GM21381 (cell line): ENCODE measurements at regions not wholly inside any gene's neighbourhood (a gene's known extent, or its start where the extent isn't known, plus 50 kb on each side); places are given as distances from the start of the nearest gene placed in this dataset.
A peak's percentile ranks its signal among the peaks of the same experiment; 100 is the strongest.

Experiments used
- ATAC-seq: cut with Tn5 transposase; IDR thresholded peaks from one replicate; pipeline ENCODE4 v1.9.1; 2021; ENCODE audit warnings: mild to moderate bottlenecking, moderate library complexity; ENCODE audit not compliant: unreplicated experiment

DNA sequence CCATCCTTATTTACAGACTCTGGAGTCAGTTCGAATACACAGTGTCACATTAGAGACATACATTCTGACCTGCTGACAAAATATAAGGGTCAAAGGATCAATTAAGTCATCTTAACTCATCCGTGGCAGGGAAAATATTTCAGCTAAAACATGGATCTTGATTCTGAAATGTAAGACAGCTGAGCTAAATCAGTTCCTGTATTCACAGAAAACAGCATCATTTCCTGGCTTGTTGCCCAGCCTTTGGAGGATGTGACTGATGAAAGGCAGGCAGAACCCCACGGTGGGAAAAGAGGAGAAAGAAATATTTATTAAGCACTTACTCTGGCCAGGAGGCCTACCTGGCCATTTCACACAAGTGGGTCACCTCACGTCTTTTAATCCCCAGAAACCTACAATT is 101.9 kb downstream of the GAS2L3 start:
- ATAC-seq = no peak

DNA sequence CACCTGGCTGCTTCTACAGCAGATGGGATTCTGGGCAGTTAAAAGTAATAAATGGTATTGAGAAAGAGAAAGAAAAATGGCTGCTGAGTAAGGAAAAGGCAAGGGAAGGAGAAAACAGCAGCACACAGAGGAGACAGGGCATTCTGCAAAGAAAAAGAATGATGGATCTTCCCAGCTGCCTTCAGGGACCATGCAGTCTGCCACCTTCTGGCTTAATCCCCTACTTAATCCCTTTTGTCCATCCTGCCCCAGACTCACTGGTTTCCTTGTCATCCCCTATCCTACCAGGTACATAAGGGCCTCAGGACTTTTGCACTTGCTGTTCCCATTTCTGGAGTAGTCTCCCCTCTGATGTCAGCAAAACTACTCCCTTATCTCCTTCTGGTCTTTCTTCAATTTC is 107.6 kb downstream of the GAS2L3 start:
- no peak for ATAC-seq

DNA sequence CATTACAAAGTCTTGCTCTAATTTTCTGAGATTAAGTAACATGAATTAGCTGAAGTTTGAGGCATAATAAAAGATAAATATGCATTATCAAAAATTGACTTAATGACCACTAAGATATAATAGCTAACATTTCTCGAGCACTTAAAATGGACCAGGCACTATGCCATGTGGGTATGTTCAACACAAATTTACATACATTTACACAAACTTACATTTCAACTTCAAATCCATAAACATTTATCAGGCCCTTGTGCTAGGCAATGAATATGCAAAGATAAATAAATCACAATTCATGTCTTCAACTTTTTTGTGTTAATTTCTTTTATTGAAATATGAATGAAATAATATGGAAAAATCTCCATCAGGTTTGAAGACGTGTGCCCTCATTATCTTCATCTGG is 108.7 kb downstream of the GAS2L3 start:
- ATAC-seq = no peak

DNA sequence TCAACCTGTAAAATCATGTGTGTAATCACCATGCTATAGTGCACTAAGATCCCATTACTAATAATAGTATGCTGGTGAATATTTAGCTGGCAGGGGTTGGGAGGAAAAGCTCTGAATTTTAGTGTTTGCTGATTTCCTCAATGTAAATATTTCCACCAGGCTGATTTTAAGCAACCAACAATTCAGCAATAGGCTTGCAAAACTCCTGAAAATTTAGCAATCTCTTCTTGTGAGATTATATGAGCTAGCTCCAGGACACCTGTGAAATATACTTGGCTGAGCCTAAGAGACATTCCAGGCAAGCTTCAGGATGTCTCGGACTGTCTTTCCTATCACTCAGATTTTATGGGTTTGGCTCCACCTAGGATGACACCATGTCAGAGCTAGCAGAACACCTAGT is 106.9 kb upstream of the ANO4 start:
- no peak for ATAC-seq

DNA sequence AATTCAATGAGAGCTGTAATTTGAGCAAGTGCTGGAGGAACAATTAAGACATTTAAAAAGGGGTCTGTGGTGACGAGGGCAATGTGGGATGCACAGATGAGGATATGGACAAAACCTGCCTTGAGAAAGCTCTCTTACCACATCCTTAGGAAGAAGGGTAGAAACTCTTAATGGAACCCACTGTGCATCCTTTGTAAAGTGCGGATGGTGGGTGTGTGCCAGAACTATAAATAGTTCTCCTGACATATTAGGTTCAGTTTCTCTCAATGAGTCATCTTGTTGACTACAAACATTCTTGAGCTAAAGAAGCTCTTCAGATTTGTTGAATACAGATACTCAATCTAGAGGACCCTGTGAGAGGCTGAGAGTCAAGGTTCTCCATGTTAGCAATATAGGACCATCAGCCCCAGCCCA is 106.1 kb upstream of the ANO4 start:
- no peak for ATAC-seq

DNA sequence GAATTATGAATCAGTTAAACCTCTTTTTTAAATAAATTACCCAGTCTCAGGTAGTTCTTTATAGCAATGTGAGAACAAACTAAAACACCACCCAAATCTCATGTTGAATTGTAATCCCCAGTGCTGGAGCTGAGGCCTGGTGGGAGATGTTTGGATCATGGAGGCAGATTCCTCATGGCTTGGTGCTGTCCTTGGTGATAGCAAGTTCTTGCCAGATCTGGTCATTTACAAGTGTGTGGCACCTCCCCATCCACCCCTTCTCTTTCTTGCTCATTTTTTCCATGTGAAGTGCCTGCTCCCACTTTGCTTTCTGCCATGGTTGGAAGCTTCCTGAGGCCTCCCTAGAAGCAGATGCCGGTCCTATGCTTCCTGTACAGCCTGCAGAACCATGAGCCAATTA is 102.1 kb upstream of the ANO4 start:
- no peak for ATAC-seq

DNA sequence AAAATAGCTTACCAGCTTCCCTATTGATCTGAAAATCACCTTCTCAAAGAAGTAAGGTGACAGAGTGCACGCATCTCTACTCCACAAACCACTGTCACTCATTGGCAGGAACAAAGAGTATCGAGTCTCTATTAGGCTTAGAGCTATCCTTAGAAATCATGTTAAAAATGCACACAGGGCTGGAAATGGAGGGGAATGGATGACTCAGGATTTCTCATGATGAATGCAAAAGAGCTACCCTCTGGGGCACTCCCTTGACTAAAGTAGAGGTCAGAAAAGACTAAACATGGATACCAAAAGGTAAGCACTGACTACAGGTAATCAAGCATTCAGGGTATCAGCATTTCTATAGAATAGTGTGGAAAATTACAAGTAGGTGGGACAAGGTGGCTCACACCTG is 96.1 kb upstream of the ANO4 start:
- ATAC-seq = no peak

DNA sequence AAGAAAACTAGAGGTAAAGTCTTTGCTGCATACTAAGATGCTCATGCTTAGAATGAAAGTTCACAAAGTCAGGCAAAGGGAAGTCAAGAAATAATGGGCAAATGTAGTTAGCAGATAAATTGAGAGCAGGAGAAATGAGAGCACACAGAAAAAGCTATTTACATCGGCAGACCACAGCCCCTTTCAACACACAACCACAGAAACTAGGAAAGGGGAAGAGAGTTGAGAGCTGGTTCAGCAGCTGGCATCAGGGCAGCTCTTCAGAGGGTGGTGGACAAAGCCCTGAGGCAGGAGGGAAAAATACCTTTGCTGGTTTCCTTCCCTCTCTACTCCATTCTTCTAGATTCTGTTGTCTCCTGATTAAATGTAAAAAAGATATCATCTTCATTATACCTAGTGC is 95.4 kb upstream of the ANO4 start:
- peak; percentile 89 for ATAC-seq

DNA sequence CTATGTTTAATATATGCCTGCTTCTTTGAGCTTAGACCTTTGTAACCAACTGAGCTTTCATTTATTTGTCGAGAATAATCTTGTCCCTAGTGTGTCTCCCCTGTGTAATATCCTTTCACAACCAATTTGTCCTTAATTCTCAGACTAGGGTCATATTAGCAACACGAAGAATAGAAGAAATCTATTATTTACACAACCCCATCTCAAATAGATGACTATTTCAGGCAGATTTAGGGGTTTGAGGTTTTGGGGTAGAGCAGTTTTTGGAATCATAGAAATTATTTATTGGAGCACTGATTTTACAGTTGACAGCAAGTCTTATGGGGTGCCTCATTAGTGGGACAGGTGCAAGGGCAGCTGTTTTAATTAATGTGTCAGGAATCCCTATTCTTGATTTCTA is 91.2 kb upstream of the ANO4 start:
- ATAC-seq = no peak

DNA sequence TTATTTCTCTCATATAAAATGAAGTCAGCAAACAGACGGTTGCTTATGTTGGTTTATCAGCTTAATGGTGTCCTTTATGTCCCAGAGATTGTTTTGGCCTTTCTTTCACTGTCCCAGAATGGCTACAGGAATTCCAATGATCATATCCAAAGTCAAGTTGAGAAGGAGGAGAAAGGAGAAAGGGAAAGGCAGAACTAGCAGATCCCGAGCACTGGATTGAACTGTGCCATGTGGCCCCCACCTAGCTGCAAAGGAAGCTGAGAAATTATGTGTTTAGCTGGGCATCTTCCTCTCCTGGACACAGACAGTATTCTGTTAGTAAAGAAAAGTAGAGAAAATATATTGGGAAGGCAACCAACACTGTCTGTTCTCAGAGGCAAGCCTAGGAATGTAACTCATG is 90.7 kb upstream of the ANO4 start:
- ATAC-seq = no peak

DNA sequence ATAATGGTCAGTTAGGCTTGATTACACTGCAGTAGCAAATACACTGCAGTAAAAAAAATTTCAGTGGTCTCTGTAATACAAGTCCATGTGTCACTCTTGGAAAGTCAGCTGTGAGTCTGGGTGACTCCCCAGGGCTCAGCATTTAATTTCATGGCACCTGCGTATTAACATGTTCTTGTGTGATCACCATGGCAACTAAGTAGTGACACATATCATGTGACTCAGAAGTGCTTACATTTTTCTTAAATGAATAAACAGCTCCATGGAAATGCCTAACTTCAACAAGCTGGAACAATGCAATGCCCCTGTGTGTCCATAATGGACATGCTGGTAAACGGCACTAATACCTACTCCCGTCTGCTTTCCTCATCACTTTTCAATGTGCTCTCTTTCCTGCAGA is 88.5 kb upstream of the ANO4 start:
- ATAC-seq = no peak

DNA sequence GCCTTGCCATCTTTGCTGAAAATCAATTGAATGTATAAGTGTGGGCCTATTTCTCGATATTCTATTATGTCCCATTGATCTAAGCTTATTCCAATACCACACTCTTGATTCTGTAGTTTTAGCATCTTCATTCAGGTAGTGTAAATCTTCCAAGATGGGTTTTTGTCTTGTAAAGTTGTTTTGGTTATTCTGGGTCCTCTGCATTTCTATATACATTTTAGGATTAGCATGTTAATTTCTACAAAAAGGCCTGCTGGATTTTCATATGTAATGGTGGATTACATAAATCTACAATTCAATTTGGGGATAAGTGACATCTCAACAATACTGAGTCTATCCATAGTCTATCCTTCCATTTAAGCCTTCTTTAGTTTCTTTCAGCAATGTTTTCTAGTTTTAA is 86.0 kb upstream of the ANO4 start:
- no peak for ATAC-seq

DNA sequence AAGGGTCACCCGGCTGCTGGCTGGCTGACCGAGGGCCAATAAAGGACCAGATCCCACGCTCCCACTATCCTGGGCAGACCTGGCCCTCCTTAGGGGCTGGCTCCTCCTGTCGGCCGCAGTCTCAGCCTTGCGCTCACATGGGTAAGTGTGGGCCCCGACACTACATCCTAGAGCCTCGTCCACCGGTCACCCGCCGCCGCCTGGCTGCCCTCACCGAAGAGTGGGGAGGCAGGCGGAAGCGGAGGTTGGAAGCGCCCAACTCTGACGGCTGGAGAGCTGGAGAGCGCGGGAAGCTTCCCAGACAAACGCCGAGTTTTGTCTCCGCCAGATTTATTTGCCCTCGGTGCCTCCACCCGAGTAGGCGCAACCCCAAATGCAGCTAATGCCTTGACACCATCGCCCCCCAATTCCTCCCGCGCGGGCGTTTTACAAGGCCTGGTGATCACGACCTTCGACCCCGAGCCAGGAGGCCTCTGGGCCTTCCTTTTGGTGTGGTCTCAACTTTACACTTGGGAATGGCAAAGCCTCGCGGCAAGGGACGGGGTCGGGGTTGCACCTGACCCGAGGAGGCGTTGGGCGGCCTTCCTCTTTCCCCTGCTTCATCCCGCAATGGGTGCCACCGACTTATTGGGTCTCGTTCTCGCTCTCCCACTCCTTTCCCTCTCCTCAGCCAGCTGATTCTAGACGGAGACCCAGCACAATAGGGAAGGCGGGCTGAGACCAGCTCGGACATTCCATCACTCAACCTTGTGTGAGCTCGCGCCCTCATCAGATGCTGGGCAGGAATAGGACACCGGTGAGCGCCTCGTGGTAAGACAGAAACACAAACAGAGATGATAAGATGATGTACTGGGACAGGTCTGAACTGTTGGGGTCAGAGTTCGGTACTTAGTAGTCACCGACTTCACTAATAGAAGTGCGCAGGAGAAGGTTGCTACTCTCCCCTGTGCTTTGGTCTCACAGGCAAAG is 78.3 kb upstream of the ANO4 start:
- ATAC-seq = no peak

DNA sequence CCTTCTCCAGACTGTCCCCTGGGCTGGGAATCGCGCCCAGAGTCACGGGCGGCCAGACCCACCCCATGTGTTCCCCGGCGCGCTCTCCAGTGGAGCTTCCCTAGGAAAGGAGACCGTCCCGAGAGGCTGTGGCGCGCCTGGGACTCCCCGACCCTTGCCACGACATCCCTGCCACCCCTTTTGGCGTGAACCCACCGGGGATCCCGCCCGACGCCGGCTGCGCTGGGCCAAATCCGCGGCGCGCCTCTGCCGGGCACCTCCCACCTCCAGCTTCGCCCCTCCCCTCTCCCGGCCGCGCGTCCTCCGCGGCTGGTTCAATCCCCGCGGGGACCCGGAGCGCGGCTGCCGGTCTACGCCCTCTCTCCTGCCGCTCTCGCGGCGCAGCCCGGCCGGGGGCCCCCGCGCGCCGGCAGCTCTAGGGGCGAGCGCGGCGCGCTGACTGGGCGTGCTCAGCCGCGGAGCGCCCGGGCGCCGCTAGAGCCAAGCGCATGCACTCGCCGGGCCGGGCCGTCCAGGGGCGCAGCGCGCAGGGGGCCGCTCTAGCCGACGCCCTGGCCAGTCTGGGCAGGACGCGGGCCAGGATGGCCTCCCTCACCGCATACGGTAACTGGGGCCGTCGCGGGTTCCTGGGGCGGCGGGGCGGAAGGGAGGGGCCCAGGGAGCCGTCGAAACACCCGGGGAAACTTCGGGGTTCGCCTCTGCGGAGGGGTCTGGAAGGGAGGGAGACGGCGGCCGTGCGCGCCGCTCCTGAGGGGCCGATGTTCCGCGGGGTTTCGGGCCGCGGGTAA is 77.4 kb upstream of the ANO4 start:
- no peak for ATAC-seq

DNA sequence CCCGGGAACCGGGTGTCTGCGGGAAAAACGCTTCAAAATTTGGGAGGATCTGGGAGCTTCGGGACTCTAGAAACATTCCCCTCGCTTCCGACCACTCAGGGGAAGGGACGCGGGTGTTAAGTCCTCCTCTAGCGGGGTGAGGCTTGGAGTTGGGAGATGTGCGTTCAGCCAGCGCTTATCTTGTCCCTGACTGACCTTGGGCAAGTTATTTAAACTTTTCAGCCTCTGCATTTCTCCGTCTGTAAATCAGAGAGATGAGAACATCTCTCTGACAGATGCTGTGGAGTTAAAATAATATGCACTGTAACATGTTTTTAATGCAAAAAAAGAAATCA is 76.9 kb upstream of the ANO4 start:
- ATAC-seq = no peak

DNA sequence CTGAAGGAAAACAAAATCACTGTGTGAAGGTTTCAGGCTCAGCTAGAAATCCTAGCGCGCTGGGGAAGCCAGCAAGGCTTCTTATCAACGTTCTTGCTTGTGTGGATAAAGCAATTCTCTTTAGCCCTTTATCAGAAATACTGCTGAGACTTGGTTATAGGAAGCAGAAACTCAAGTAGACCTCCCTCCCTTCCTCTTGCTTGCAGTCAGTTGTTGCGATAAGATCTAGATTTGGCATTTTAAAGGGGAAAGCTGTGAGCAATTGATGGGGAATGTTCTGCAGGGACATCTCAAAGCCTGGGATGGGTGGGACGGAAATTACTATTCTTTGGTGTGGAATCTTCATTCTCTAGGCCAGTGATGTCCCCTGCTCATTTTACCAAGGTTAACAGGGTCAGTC is 76.4 kb upstream of the ANO4 start:
- no peak for ATAC-seq

DNA sequence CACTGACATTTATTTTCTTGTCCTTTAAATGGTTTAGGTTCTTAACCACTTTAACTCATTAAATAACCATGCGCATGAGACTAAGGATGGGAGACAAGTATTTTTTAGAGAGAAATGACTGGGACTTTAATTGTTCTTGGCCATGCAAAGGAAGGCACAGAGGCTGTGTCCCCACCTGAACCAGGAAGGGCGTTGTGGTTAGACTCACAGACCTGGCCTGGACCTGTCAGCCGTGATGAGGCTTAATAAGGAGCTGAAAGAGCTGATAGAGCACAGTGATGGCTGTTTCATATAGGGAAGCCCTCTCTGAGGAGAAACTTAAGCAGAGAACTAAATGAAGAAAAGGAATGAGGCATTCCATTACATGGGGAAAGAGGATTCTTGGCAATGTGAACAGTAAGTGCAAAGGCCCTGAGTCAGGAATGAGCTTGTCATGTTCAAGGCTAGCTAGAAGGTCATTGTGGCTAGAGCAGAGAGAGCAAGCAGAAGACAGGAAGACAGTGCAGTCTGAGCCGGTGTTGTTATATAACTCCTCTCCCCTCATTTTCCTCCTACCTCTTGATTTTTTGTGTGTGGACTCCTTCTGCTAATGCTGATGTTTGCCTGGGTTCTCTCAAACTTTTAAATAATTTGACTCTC is 74.4 kb upstream of the ANO4 start:
- no peak for ATAC-seq

DNA sequence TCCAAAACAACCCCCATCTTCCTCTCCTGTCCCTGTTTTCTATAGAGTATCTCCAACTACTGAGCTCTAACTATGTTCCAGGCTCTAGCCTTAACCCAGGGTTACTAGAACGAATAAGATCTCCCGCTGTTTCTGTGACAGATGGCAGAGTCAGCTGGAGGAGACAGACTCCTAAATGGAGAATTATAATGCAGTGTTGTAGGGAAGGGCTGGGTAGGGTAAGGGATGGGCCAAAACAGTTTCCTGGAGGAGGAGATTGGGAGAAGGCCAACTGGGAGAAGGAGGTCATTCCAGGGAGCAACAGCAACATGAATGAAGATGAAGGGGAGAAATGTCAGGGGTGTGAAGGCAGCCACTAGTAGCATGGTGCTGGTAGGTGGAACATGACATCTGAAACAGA is 73.4 kb upstream of the ANO4 start:
- ATAC-seq = no peak

DNA sequence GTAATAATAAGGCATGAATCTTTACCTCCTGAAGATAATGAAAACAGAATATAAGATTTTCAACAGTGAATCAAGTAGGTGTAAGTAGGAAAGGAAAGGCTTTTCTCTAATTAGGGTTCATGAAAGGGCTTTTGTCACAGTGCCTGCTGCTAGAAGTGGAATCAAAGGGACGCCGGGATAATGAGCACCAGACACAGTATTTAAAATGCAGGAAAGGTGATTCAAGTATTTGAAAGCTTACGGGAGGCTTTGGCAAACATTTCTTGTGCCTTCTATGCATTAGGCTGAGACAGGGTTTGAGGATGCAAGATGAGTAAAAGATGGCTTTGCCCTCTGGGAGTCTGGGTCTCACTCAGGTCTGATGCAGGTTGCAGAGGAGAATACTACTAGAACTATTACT is 70.5 kb upstream of the ANO4 start:
- no peak for ATAC-seq

DNA sequence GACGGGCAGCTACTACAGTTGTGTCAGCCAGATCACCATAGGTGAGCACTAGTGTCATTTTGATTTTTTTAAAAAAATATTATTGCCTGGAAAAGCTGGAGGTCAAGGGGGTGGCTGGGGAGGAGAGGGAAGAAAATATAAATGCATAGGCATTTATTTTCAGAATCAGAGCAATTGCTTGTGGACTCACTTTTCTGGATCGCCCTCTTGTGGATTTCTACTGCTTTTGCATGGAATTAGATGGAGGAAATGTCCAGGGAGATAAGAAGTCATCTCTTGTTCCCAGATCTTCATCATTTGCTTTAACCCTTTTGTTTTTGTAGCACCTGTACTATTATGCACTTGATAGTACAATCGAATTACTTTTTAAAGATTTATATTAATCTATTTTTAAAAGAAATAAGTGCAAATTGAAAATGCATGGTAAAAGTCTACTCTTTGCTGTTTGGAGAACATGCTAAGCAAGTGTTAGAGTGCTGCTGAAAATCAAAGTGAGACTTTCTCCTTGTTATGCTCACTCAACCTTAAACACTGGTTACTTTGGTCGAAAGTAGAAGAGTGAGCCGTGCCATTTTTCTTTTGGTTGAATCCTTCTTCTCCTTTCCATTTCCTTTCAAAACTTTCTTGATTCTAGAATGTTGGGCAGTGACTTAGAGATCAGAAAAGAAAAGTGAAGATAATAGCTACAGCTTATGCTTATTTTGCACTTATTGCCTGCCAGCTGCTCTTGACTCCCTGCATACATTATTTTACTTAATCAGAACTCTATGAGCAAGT is 60.6 kb upstream of the ANO4 start:
- no peak for ATAC-seq

DNA sequence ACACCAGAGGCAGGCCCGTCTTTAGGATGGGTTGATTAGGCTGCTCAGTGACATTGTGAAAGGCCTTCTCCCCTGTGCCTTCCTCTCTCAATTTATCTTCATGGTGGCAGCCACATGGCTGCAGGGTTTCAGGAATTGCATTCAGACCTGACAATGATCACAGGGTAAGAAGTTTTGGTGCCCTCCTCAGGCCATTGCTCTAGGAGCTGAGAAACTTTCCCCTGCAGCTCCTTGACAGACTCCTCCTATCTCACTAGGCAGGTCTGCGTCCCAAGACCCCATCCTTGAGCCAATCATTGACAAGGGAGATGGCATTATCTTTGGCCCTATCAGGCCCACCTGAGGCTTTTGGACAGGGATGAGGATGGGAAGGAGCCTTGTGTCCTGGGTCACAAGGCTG is 57.4 kb upstream of the ANO4 start:
- ATAC-seq = no peak
